ENCODE measurements at regions not wholly inside any gene's neighbourhood (a gene's known extent, or its start where the extent isn't known, plus 50 kb on each side); places are given as distances from the start of the nearest gene placed in this dataset.
A peak's percentile ranks its signal among the peaks of the same experiment; 100 is the strongest.

- peak; percentile 95 for FAIRE-seq
These were observed 304.1 kb upstream of the SSTR1 start for GRCh38 chr14:37903343-37904191.

DNA sequence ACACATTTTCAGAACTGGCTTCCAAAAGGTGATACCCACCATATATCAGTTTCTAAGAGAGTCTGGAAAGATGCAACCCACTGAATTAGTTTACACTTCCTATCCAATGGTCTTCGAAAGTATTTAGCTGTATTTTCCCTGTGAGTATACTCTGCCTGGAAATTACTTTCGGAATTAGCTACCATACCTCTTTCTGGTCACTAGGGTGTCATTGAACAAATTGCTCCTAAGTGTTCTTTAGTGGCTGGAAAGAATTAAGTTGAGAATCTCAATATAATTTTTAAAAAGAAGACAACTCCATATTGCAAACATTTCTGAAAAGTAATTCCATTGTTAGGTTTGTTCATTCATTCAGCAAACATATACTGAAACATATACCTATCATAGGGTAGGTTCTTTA, 283.1 kb upstream of the SSTR1 start:
- no peak for FAIRE-seq

GRCh38 chr14:37932008-37932407, 275.7 kb upstream of the SSTR1 start:
- FAIRE-seq = no peak

- FAIRE-seq = no peak
These were observed 275.2 kb upstream of the SSTR1 start for GRCh38 chr14:37932481-37932880.

DNA sequence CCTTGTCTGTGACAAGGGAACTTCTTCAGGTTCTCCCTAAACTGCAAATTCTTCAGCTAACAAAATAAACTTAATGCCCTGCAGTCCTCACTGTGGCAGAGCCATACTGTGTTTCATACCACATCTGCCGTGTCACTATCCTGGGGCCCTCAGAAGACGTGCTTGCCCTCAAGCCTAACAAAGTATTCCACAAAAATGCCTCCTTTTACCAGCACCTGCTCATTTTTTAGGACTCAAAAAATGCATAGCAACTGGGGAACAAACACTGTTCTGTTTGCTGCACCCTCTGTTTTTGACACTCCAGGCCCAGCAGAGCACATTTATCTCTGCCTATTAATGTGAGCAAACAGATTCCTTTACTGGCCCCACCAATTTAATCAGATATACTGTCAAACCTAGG, 270.7 kb upstream of the SSTR1 start:
- no peak for FAIRE-seq

DNA sequence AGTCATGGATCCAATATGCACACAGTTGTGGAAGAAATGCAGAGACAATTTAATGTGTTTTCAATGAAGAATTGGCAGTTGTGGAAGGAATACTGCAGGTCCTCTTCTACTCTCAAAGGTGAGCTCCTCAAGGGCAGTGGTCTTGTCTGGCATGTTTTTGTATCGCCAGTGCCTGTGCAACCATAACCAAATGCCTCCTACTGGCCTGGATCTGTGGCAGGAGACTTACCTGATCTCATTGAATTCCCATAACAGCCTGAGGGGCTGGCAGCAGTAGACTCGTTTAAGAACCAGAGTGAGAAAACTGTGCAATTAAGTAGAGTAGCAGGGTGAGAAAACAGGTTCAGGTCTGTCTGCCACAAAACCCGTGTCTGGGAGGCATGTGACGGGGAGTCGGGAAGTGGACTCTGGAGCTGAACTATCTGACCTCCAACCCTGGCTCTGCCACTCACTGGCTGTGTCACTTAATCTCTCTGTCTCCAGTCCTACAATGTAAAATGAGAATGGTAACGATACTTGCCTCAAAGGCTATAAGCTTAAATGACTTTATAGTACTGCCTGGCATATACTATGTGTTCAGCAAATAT, 268.2 kb upstream of the SSTR1 start:
- FAIRE-seq = no peak

- FAIRE-seq = no peak
These were observed 261.7 kb upstream of the SSTR1 start for GRCh38 chr14:37945959-37946358.

DNA sequence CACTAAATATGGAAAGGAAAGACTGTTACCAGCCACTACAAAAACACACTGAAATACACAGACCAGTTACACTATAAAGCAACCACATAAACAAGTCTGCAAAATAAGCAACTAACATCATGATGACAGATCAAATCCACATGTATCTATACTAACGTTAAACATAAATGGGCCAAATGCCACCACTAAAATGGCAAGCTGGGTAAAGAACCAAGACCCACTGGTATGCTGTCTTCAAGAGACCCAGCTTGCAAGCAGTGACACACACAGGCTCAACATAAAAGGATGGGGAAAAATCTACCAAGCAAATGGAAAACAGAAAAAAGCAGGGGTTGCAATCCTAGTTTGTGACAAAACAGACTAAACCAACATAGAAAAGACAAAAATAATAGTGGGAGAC, 260.9 kb upstream of the SSTR1 start:
- no peak for FAIRE-seq

GRCh38 chr14:37948266-37948665, 259.4 kb upstream of the SSTR1 start:
- no peak for FAIRE-seq

GRCh38 chr14:37968664-37969240, 239.0 kb upstream of the SSTR1 start:
- no peak for FAIRE-seq

DNA sequence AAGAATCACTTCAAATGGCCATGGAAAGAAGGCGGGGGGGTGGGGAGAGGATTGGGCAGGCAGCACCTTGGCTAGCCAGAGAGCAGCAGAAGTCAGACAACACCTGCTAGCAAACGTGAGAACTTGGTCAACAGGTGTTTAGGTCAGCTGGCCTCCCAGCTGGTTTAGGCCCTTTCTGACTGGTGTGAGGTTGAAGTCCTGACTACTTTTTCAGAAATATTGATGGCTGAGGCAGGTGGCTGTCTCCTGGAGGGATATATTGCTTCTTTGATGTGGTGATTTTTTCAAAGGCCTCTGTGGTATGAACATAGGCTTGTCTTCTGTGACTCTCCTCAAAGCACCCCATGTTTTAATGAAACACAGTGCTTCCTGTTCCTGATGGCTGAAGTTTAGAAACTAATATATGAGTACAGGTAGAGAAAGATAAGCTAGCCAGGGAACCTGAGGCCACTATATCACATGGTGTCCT, 238.2 kb upstream of the SSTR1 start:
- no peak for FAIRE-seq

- FAIRE-seq = no peak
These were observed 237.0 kb upstream of the SSTR1 start for GRCh38 chr14:37970696-37971095.

- FAIRE-seq = no peak
These were observed 234.5 kb upstream of the SSTR1 start for GRCh38 chr14:37972941-37973887.

- FAIRE-seq = no peak
These were observed 233.3 kb upstream of the SSTR1 start for GRCh38 chr14:37974421-37974820.

GRCh38 chr14:37977481-37977880, 230.2 kb upstream of the SSTR1 start:
- FAIRE-seq = peak; percentile 80

DNA sequence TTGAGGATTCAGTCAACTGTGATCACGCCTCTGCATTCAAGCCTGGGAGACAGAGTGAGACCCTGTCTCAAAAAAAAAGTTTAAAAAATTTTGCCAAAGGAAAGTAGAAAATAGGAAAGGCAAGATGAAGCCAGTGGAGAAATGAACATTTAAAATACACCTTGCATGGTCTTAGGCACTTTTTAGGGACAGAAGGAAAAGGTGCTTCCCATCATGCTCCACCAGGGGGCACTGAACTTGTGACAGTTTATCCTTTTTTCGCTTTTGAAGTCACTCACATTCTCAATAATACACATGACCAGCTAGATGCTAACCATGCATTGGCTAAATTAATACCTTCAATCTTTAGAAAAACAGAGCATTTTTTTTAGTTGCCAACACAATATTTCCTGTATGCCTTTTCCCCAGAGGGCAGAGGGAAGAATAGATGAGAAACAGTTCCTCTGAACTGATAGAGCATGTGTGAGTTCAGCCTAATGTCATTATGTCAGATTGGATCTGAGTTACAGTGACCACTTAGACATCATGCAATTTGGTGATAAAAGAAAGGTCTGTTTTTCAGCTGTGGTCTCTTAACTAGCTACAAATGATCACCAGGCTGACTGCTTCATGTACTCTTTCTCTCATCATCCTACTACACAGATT, 221.8 kb upstream of the SSTR1 start:
- no peak for FAIRE-seq

- FAIRE-seq = no peak
These were observed 219.2 kb upstream of the SSTR1 start for GRCh38 chr14:37988472-37988871.

DNA sequence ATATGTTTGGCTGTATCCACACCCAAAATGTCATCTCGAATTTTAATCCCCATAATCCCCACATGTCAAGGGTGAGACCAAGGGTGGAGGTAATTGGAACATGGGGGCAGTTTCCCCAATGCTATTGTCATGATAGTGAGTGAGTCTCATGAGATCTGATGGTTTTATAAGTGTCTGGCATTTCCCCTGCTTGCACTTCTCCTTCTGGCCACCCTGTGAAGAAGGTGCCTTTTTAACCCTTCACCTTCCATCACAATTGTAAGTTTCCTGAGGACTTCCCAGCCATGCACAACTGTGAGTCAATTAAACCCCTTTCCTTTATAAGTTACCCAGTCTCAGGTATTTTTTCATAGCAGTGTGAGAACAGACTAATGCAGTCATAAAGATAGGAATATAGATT, 216.7 kb upstream of the SSTR1 start:
- no peak for FAIRE-seq

GRCh38 chr14:37992499-37992898, 215.2 kb upstream of the SSTR1 start:
- no peak for FAIRE-seq

DNA sequence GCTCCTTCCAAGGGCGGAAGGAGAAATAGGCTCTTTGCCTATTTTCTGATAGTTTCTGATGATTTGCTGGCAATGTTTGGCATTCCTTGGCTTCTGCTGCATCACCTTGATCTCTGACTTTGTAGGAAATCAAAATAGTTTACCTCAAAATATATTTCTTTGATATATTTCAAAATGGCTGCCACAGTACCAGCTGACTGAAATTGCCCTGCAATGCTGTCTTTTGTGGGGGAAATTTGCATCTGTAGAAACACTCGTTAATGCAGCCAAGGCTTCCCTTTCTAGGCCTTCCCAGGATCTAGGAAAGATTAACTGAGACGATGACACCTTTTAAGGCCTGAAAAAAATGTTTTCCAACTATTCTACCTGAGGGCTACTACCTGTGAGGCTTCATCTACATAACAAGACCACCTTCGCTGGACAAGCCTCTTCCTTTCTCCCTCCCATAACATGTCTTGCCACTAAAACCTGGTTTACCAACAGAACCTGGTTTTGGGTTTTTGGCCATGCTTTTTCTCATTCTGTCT, 212.8 kb upstream of the SSTR1 start:
- FAIRE-seq = no peak

GRCh38 chr14:37997017-37997416, 210.7 kb upstream of the SSTR1 start:
- FAIRE-seq = no peak

GRCh38 chr14:38000340-38000739, 207.4 kb upstream of the SSTR1 start:
- FAIRE-seq = no peak
